ENCODE measurements at regions not wholly inside any gene's neighbourhood (a gene's known extent, or its start where the extent isn't known, plus 50 kb on each side); places are given as distances from the start of the nearest gene placed in this dataset.

DNA sequence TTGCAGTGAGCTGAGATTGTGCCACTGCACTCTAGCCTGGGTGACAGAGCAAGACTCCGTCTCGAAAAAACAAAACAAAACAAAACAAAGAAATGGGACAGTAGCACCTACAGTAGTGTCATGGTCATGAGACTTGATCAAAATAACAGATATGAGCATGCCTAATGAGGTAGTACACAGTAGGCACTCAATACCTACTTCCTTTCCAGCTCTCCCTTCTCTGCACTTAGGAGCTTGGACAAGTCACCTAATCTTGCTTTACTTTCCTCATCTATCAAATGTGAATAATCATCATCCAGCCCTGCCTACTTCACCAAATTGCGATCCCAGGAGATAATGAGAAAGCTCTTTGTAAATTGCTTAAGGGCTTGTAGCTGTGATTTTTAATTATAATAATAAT is 55.4 kb upstream of the EPB41L1 start:
- no peak for TF ChIP-seq CTCF (IDR thresholded peaks at IDR 0.05)
- TF ChIP-seq EZH2 (IDR thresholded peaks at IDR 0.05), result no peak
- no peak for TF ChIP-seq EZH2phosphoT487 (IDR thresholded peaks at IDR 0.05)
